ENCODE measurements at regions not wholly inside any gene's neighbourhood (a gene's known extent, or its start where the extent isn't known, plus 50 kb on each side); places are given as distances from the start of the nearest gene placed in this dataset.
"Not testable (repeated sequence)": the region's sequence is repeated elsewhere in the genome, so short reads cannot be mapped to it uniquely, and the experiment has no call there.

GRCh38 chr5:162573758-162574157 lies 506.2 kb downstream of the GABRG2 start:
- TF ChIP-seq CTCF (IDR thresholded peaks at IDR 0.05; ENCODE audit: borderline replicate concordance, control extremely low read depth, extremely low read depth, insufficient read depth, missing control alignments), result no peak
- in situ Hi-C loops (cut with MboI; ENCODE audit: low sequenced_read_pairs, unreplicated experiment), result no loop called here
- DNase-seq (ENCODE audit: low spot score), result no peak

GRCh38 chr5:162591724-162592123 lies 524.2 kb downstream of the GABRG2 start:
- TF ChIP-seq CTCF (IDR thresholded peaks at IDR 0.05; ENCODE audit: borderline replicate concordance, control extremely low read depth, extremely low read depth, insufficient read depth, missing control alignments), result no peak
- DNase-seq (ENCODE audit: low spot score), result no peak
- in situ Hi-C loops (cut with MboI; ENCODE audit: low sequenced_read_pairs, unreplicated experiment), result no loop called here

- no peak for DNase-seq (ENCODE audit: low spot score)
- TF ChIP-seq CTCF (IDR thresholded peaks at IDR 0.05; ENCODE audit: borderline replicate concordance, control extremely low read depth, extremely low read depth, insufficient read depth, missing control alignments), result no peak
- in situ Hi-C loops (cut with MboI; ENCODE audit: low sequenced_read_pairs, unreplicated experiment), result no loop called here
Observed at GRCh38 chr5:162593881-162594280, 526.3 kb downstream of the GABRG2 start.

DNA sequence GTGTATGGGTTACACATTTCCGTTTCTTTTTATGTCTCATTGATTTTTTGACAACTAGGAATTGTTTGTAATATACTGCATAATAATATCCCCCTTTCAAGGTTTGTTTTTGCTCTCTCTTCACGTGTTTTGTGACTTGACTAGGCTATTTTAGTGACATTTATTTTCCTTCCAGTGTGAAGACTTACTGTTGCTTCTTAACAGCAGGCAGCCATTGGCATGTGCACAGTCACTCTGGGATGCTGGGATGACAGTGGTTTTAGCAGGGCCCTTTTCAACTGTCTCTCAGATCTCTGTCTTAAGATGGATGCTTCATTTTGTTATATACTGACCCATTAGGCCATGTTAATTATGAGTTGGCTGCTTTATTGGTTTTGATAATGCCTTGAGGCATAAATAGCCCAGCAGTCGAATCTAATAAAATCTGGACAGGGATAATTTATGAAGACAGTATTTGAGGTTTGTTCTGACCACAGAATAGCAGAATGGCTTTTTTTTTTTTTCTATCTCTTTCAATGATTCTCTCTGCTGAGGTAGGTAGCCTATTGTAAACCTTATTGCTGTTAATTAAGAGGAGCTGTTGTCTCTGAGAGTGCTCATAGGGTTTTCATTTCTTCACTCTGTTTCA lies 536.0 kb downstream of the GABRG2 start:
- no peak for TF ChIP-seq CTCF (IDR thresholded peaks at IDR 0.05; ENCODE audit: borderline replicate concordance, control extremely low read depth, extremely low read depth, insufficient read depth, missing control alignments)
- no peak for DNase-seq (ENCODE audit: low spot score)

GRCh38 chr5:162607879-162608278 lies 540.3 kb downstream of the GABRG2 start:
- DNase-seq (ENCODE audit: low spot score), result no peak
- TF ChIP-seq CTCF (IDR thresholded peaks at IDR 0.05; ENCODE audit: borderline replicate concordance, control extremely low read depth, extremely low read depth, insufficient read depth, missing control alignments), result no peak
- in situ Hi-C loops (cut with MboI; ENCODE audit: low sequenced_read_pairs, unreplicated experiment), result no loop called here

More for the DNA sequence above, 536.0 kb downstream of the GABRG2 start:
- in situ Hi-C loops (cut with MboI; ENCODE audit: low sequenced_read_pairs, unreplicated experiment), result no loop called here

DNA sequence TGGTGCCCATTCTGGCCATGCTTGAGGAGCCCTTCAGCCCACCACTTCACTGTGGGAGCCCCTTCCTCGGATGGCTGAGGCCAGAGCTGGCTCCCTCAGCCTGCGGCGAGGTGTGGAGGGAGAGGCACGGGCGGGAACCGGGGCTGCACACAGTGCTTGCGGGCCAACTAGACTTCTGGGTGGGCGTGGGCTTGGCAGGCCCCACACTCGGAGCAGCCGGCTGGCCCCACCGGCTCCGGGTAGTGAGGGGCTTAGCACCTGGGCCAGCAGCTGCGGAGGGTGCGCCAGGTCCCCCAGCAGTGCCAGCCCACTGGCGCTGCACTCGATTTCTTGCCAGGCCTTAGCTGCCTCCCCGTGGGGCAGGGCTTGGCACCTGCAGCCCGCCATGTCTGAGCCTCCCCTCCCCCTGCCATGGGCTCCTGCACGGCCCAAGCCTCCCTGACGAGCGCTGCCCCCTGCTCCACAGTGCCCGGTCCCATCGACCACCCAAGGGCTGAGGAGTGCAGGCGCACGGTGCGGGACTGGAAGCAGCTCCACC lies 554.2 kb downstream of the GABRG2 start:
- in situ Hi-C loops (cut with MboI; ENCODE audit: low sequenced_read_pairs, unreplicated experiment); DNase-seq (ENCODE audit: low spot score): not testable (repeated sequence)

DNA sequence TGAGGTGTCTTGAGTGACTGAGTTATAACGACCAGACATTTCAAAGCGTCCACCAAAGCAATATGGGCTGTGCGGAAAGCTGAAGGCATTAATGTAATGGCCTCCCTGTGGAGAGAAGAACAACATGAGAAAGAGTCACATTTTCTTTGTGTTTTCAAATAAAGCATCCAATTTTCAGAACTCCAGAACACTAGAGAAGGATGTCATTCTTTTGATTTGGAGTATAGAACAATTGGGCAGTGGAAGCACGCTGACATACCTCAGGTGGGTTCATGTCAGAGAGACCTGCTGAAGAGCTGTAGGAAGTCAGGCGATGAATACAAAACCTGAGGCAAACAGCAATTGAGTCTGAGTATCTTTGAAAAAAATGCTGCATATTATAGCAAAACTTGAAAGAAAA lies 556.5 kb downstream of the GABRG2 start:
- no peak for TF ChIP-seq CTCF (IDR thresholded peaks at IDR 0.05; ENCODE audit: borderline replicate concordance, control extremely low read depth, extremely low read depth, insufficient read depth, missing control alignments)
- in situ Hi-C loops (cut with MboI; ENCODE audit: low sequenced_read_pairs, unreplicated experiment), result no loop called here
- no peak for DNase-seq (ENCODE audit: low spot score)
